DND-41 (cell line): ENCODE measurements at regions not wholly inside any gene's neighbourhood (a gene's known extent, or its start where the extent isn't known, plus 50 kb on each side); places are given as distances from the start of the nearest gene placed in this dataset.

Experiments
- CTCF ChIP-seq: IDR thresholded peaks from 2 replicates; pipeline ENCODE4 v1.5.1; 2012; ENCODE audit warnings: borderline replicate concordance, low read length, moderate library complexity, mild to moderate bottlenecking; ENCODE audit not compliant: poor library complexity, severe bottlenecking; ENCODE audit errors: extremely low read depth
- EZH2 ChIP-seq: IDR thresholded peaks from 3 replicates; pipeline ENCODE4 v1.6.1; 2012; ENCODE audit warnings: borderline replicate concordance, low read depth, mild to moderate bottlenecking, moderate library complexity, low read length, inconsistent platforms; ENCODE audit not compliant: severe bottlenecking

GRCh38 chr15:46732060-46732459 is 985.2 kb upstream of the SEMA6D start:
- TF ChIP-seq EZH2 (no peak), CTCF (no peak)
